ENCODE measurements at regions not wholly inside any gene's neighbourhood (a gene's known extent, or its start where the extent isn't known, plus 50 kb on each side); places are given as distances from the start of the nearest gene placed in this dataset.

DNA sequence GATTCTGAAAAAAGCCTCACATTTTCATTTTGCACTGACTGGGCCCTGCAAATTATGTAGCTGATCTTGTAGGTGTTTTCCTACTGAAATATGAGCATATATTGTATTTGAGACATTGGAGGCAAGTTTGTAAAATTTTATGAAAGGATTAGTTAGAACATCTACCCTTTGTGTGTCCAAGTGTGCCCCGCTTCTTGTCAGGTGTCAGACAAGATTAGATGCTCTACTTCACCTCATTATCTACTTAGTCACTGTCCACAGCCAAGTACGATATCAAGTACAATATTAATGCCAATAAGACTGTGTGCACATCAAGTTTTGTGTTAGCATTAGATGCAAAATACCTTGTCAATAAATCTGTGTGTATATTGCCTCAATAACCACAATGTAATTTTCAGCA lies 67.8 kb upstream of the RPRM start:
- TF ChIP-seq POLR2A (IDR thresholded peaks at IDR 0.05) (no peak), EP300 (IDR thresholded peaks at IDR 0.05) (no peak)
- TF ChIP-seq, protein P1, sequence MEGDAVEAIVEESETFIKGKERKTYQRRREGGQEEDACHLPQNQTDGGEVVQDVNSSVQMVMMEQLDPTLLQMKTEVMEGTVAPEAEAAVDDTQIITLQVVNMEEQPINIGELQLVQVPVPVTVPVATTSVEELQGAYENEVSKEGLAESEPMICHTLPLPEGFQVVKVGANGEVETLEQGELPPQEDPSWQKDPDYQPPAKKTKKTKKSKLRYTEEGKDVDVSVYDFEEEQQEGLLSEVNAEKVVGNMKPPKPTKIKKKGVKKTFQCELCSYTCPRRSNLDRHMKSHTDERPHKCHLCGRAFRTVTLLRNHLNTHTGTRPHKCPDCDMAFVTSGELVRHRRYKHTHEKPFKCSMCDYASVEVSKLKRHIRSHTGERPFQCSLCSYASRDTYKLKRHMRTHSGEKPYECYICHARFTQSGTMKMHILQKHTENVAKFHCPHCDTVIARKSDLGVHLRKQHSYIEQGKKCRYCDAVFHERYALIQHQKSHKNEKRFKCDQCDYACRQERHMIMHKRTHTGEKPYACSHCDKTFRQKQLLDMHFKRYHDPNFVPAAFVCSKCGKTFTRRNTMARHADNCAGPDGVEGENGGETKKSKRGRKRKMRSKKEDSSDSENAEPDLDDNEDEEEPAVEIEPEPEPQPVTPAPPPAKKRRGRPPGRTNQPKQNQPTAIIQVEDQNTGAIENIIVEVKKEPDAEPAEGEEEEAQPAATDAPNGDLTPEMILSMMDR (IDR thresholded peaks at IDR 0.05) = no peak

Data from tibial nerve (tissue), 4 donors.